MCF 10A (cell line): ENCODE measurements at regions not wholly inside any gene's neighbourhood (a gene's known extent, or its start where the extent isn't known, plus 50 kb on each side); places are given as distances from the start of the nearest gene placed in this dataset.

ENCODE experiments used
- BruUV-seq: library from RNA; stranded (reverse); fragments of 400-500 nt; replicated peaks from 2 replicates; lab custom pipeline; 2021; lab: Mats Ljungman, UMichigan
- CTCF ChIA-PET: fragments of 300-600 bp; sonication (Branson Sonifier 250); formaldehyde crosslinking; extraction: SDS; loops from one replicate; lab custom pipeline; 2021; ENCODE audit warnings: antibody characterized with exemption, inconsistent platforms; lab: Yijun Ruan, JAX
- POLR2A ChIA-PET: fragments of 300-600, 350-650 bp; sonication (Branson Sonifier 250); formaldehyde crosslinking; extraction: SDS; loops from one replicate; lab custom pipeline; 2020; ENCODE audit warnings: antibody characterized with exemption, inconsistent platforms; lab: Yijun Ruan, JAX
- DNase-seq: peaks from one replicate; pipeline ENCODE4 v3.0.0-alpha.2; 2018; ENCODE audit not compliant: unreplicated experiment
- H3K27ac Mint-ChIP-seq: one replicate; pipeline ENCODE4 v1.8.0; 2022; ENCODE audit warnings: mild to moderate bottlenecking, low read depth, mixed read lengths; ENCODE audit not compliant: unreplicated experiment
- H3K27me3 Mint-ChIP-seq: one replicate; pipeline ENCODE4 v1.8.0; 2022; ENCODE audit warnings: mixed read lengths; ENCODE audit not compliant: insufficient read depth, unreplicated experiment
- H3K36me3 Mint-ChIP-seq: one replicate; pipeline ENCODE4 v1.8.0; 2022; ENCODE audit warnings: mild to moderate bottlenecking, moderate library complexity, mixed read lengths; ENCODE audit not compliant: insufficient read depth, unreplicated experiment
- H3K4me1 Mint-ChIP-seq: one replicate; pipeline ENCODE4 v1.8.0; 2022; ENCODE audit warnings: mixed read lengths; ENCODE audit not compliant: insufficient read depth, unreplicated experiment
- H3K4me3 Mint-ChIP-seq: one replicate; pipeline ENCODE4 v1.8.0; 2022; ENCODE audit warnings: mild to moderate bottlenecking, moderate library complexity, mixed read lengths; ENCODE audit not compliant: unreplicated experiment
- H3K9me3 Mint-ChIP-seq: one replicate; pipeline ENCODE4 v1.8.0; 2022; ENCODE audit warnings: mixed read lengths; ENCODE audit not compliant: unreplicated experiment
- CTCF ChIP-seq: fragments of 200-600 bp; IDR thresholded peaks from one replicate; pipeline ENCODE4 v1.8.0; 2022; ENCODE audit warnings: antibody characterized with exemption, mild to moderate bottlenecking; ENCODE audit not compliant: unreplicated experiment
- intact Hi-C: fragments of 100-400 bp; cut with micrococcal nuclease; formaldehyde crosslinking; loops from 2 replicates; pipeline ENCODE4 v1.14.1; 2022

- CTCF ChIA-PET, result interaction anchor here (0.6 to 1.0 kb wide), 2 partner anchors 32 to 162 kb away, joined by 3 read pairs; no protein-coding TSS in a partner anchor
- H3K27ac Mint-ChIP-seq, result no peak overlapping the region
- H3K4me1 Mint-ChIP-seq, result no peaks in the 10 kb centered on the region
- H3K36me3 Mint-ChIP-seq, result no peaks in the 10 kb centered on the region
- no peak for TF ChIP-seq CTCF
- intact Hi-C loops, result loop anchor here (10.0 kb wide), 1 partner anchor 137 kb away; no protein-coding TSS in a partner anchor
- H3K27me3 Mint-ChIP-seq, result no peaks in the 10 kb centered on the region
- no peak for DNase-seq
- POLR2A ChIA-PET, result no interaction called here
- H3K9me3 Mint-ChIP-seq, result no peaks in the 10 kb centered on the region
- no peak overlapping the region for H3K4me3 Mint-ChIP-seq
- no TSS peak for BruUV-seq
These were observed 585.4 kb downstream of the SNAPC1 start for GRCh38 chr14:62347562-62348011.

DNA sequence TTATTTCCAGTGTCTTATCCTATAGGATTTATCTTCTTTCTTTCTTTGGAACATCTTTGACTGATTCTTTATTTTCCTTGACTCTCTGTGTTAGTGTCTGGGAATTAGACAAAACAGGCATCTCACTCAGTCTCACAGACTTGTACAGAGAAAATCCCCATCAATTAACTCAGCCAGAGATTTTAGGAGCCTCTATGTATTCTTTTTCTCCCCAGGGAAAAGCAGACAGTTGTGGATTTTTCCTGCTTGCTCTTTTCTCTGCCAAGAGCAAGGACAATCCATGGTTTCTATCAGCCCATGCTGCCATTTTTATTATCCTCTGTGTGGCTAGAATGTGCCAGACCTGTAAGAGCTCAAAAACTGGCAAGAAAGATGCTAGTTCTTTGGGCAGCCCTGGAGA, 595.1 kb downstream of the SNAPC1 start:
- Mint-ChIP-seq H3K27ac (no peak overlapping the region), H3K36me3 (no peaks in the 10 kb centered on the region), H3K4me1 (no peaks in the 10 kb centered on the region), H3K27me3 (no peaks in the 10 kb centered on the region), H3K4me3 (no peak overlapping the region), H3K9me3 (peaks cover 23% of the 10 kb centered on the region)
- DNase-seq, result no peak
- no TSS peak for BruUV-seq
- intact Hi-C loops, result no loop called here
- ChIA-PET POLR2A (no interaction called here), CTCF (interaction anchor here (1.4 kb wide), 1 partner anchor 9 kb away, joined by 5 read pairs; no protein-coding TSS in a partner anchor)
- no peak for TF ChIP-seq CTCF

DNA sequence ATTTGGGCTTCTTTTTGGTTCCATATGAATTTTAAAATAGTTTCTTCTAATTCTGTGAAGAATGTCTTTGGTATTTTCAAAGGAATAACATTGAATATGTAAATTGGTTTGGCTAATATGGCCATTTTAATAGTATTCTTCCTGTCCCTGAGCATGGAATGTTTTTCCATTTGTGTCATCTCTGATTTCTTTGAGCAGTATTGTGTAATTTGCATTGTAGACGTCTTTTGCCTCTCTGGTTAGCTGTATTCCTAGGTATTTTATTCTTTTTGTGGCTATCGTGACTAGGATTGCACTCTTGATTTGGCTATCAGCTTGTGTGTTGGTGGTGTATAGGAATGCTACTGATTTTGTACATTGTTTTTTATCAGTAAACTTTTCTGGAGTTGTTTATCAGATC, 601.9 kb downstream of the SNAPC1 start:
- Mint-ChIP-seq H3K4me3 (no peak overlapping the region), H3K4me1 (peaks cover 11% of the 10 kb centered on the region), H3K36me3 (no peaks in the 10 kb centered on the region), H3K9me3 (no peaks in the 10 kb centered on the region), H3K27me3 (no peaks in the 10 kb centered on the region), H3K27ac (no peak overlapping the region)
- TF ChIP-seq CTCF, result no peak
- intact Hi-C loops, result no loop called here
- no TSS peak for BruUV-seq
- ChIA-PET POLR2A (interaction anchor here (0.6 kb wide), 1 partner anchor 164 kb away, joined by 3 read pairs; no protein-coding TSS in a partner anchor), CTCF (no interaction called here)
- DNase-seq, result no peak

- no peak for TF ChIP-seq CTCF
- ChIA-PET CTCF (no interaction called here), POLR2A (interaction anchor here (0.6 kb wide), 2 partner anchors 164 to 271 kb away, joined by 3 to 4 read pairs; no protein-coding TSS in a partner anchor)
- H3K36me3 Mint-ChIP-seq, result no peaks in the 10 kb centered on the region
- H3K27ac Mint-ChIP-seq, result no peak overlapping the region
- BruUV-seq, result no TSS peak
- no peaks in the 10 kb centered on the region for H3K9me3 Mint-ChIP-seq
- intact Hi-C loops, result no loop called here
- H3K27me3 Mint-ChIP-seq, result no peaks in the 10 kb centered on the region
- no peak for DNase-seq
- peaks cover 11% of the 10 kb centered on the region for H3K4me1 Mint-ChIP-seq
- no peak overlapping the region for H3K4me3 Mint-ChIP-seq
These were observed 602.6 kb downstream of the SNAPC1 start for GRCh38 chr14:62364800-62365280.
